ENCODE measurements at regions not wholly inside any gene's neighbourhood (a gene's known extent, or its start where the extent isn't known, plus 50 kb on each side); places are given as distances from the start of the nearest gene placed in this dataset.
A peak's percentile ranks its signal among the peaks of the same experiment; 100 is the strongest.

DNA sequence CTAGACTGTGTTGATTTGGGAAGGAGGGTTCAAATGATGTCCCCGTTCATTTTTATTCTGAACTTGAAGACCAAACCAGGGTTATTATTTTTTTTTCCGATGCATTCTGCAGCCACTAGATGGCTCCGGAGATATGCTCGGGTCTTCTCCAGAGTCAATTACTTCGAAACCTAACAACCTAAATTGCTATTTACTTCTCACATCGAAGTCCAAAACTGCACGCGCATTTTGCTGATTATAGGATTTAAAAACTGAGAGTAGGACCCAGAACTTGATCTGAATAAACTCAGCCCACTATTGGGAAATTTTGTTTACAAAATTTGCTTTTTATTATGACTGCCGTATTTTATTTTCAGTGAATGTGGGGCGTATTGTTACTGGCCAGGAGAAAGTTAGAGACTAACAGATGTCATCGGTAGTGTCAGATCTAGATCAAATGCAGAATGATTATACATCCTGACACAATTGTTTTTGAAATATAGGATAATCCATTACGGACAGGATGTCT is 263.8 kb downstream of the HS3ST3A1 start:
- TF ChIP-seq EZH2 (IDR thresholded peaks at IDR 0.05; ENCODE audit: borderline replicate concordance, insufficient read depth, low read depth, low read length, poor library complexity, severe bottlenecking) = no peak
- TF ChIP-seq, protein P1, sequence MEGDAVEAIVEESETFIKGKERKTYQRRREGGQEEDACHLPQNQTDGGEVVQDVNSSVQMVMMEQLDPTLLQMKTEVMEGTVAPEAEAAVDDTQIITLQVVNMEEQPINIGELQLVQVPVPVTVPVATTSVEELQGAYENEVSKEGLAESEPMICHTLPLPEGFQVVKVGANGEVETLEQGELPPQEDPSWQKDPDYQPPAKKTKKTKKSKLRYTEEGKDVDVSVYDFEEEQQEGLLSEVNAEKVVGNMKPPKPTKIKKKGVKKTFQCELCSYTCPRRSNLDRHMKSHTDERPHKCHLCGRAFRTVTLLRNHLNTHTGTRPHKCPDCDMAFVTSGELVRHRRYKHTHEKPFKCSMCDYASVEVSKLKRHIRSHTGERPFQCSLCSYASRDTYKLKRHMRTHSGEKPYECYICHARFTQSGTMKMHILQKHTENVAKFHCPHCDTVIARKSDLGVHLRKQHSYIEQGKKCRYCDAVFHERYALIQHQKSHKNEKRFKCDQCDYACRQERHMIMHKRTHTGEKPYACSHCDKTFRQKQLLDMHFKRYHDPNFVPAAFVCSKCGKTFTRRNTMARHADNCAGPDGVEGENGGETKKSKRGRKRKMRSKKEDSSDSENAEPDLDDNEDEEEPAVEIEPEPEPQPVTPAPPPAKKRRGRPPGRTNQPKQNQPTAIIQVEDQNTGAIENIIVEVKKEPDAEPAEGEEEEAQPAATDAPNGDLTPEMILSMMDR (IDR thresholded peaks at IDR 0.05) = peak; percentile 71
